ENCODE measurements at regions not wholly inside any gene's neighbourhood (a gene's known extent, or its start where the extent isn't known, plus 50 kb on each side); places are given as distances from the start of the nearest gene placed in this dataset.

GRCh38 chr10:3481496-3481895 lies 303.5 kb downstream of the KLF6 start:
- Histone ChIP-seq H3K27me3 (no peaks in the 10 kb centered on the region), H3K9me3 (no peaks in the 10 kb centered on the region), H3K4me3 (no peak overlapping the region), H3K4me1 (peaks cover 28% of the 10 kb centered on the region), H3K27ac (peak overlapping the region; percentile 68), H3K36me3 (no peaks in the 10 kb centered on the region)
- intact Hi-C loops (cut with DNase I), result no loop called here
- DNase-seq (ENCODE audit: extremely low spot score in 2 of 2), result no peak
- TF ChIP-seq CTCF (IDR thresholded peaks at IDR 0.05), result no peak
- no peak for TF ChIP-seq POLR2A (IDR thresholded peaks at IDR 0.05)
- no peak for TF ChIP-seq POLR2AphosphoS5 (IDR thresholded peaks at IDR 0.05; ENCODE audit: insufficient read depth in 1 of 2, low read depth in 1 of 2)

GRCh38 chr10:3480990-3481315 lies 304.1 kb downstream of the KLF6 start:
- TF ChIP-seq POLR2AphosphoS5 (IDR thresholded peaks at IDR 0.05; ENCODE audit: insufficient read depth in 1 of 2, low read depth in 1 of 2) (no peak), CTCF (IDR thresholded peaks at IDR 0.05) (no peak), POLR2A (IDR thresholded peaks at IDR 0.05) (no peak)
- Histone ChIP-seq H3K36me3 (no peaks in the 10 kb centered on the region), H3K4me3 (no peak overlapping the region), H3K27ac (no peak overlapping the region), H3K27me3 (no peaks in the 10 kb centered on the region), H3K9me3 (no peaks in the 10 kb centered on the region), H3K4me1 (peaks cover 28% of the 10 kb centered on the region)
- DNase-seq (ENCODE audit: extremely low spot score in 2 of 2), result no peak
- intact Hi-C loops (cut with DNase I), result no loop called here

- Histone ChIP-seq H3K27me3 (no peaks in the 10 kb centered on the region), H3K27ac (no peak overlapping the region), H3K4me1 (peaks cover 28% of the 10 kb centered on the region), H3K36me3 (no peaks in the 10 kb centered on the region), H3K9me3 (no peaks in the 10 kb centered on the region), H3K4me3 (no peak overlapping the region)
- intact Hi-C loops (cut with DNase I), result no loop called here
- TF ChIP-seq CTCF (IDR thresholded peaks at IDR 0.05) (no peak), POLR2A (IDR thresholded peaks at IDR 0.05) (no peak), POLR2AphosphoS5 (IDR thresholded peaks at IDR 0.05; ENCODE audit: insufficient read depth in 1 of 2, low read depth in 1 of 2) (no peak)
- DNase-seq (ENCODE audit: extremely low spot score in 2 of 2), result peak in 1 of 2 donors; percentile 94
These were observed 304.6 kb downstream of the KLF6 start for GRCh38 chr10:3480281-3480989.

- intact Hi-C loops (cut with DNase I), result no loop called here
- no peak for DNase-seq (ENCODE audit: extremely low spot score in 2 of 2)
These were observed 306.2 kb upstream of the PITRM1 start for GRCh38 chr10:3478632-3479240.

More at GRCh38 chr10:3478632-3479240, 306.2 kb upstream of the PITRM1 start:
- H3K9me3 ChIP-seq, result no peaks in the 10 kb centered on the region
- no peaks in the 10 kb centered on the region for H3K36me3 ChIP-seq
- H3K27ac ChIP-seq, result no peak overlapping the region
- no peak overlapping the region for H3K4me3 ChIP-seq
- TF ChIP-seq CTCF (IDR thresholded peaks at IDR 0.05), result no peak
- TF ChIP-seq POLR2A (IDR thresholded peaks at IDR 0.05), result no peak
- TF ChIP-seq POLR2AphosphoS5 (IDR thresholded peaks at IDR 0.05; ENCODE audit: insufficient read depth in 1 of 2, low read depth in 1 of 2), result no peak
- no peaks in the 10 kb centered on the region for H3K27me3 ChIP-seq
- H3K4me1 ChIP-seq, result peaks cover 20% of the 10 kb centered on the region

Data from vagina (tissue), 2 donors.